PC-9 (cell line): ENCODE measurements at regions not wholly inside any gene's neighbourhood (a gene's known extent, or its start where the extent isn't known, plus 50 kb on each side); places are given as distances from the start of the nearest gene placed in this dataset.

Experiments
- BruUV-seq: library from RNA; stranded (reverse); fragments of 400-500 nt; replicated peaks from 2 replicates; lab custom pipeline; 2021; lab: Mats Ljungman, UMichigan
- CTCF ChIA-PET: fragments of 300-600 bp; sonication (Branson Sonifier 250); formaldehyde crosslinking; loops from one replicate; lab custom pipeline; 2022; ENCODE audit warnings: antibody characterized with exemption; lab: Charles Lee
- POLR2A ChIA-PET: fragments of 300-600 bp; sonication (Branson Sonifier 250); formaldehyde crosslinking; loops from one replicate; lab custom pipeline; 2022; ENCODE audit warnings: antibody characterized with exemption; ENCODE audit not compliant: unreplicated experiment; lab: Charles Lee
- DNase-seq, 2 experiments: peaks; one replicate each; pipeline versions ENCODE4 v3.0.0 to v3.0.0-alpha.2; 2015 to 2022; ENCODE audit warnings: mixed read lengths in 1 of 2
- H2AFZ ChIP-seq: fragments of 200-600 bp; sonication (generic); 2 replicates; pipeline ENCODE4 v1.8.1; 2017; ENCODE audit warnings: antibody characterized with exemption
- H3F3A ChIP-seq: fragments of 200-600 bp; sonication (generic); 2 replicates; pipeline ENCODE4 v1.8.1; 2017; ENCODE audit warnings: antibody characterized with exemption, mild to moderate bottlenecking, low read depth; ENCODE audit not compliant: insufficient read depth
- H3K27ac ChIP-seq: fragments of 200-600 bp; sonication (generic); 2 replicates; pipeline ENCODE4 v1.6.1; 2016; ENCODE audit warnings: mixed run types
- H3K27me3 ChIP-seq: fragments of 200-600 bp; sonication (generic); 2 replicates; pipeline ENCODE4 v1.6.1; 2016; ENCODE audit warnings: low read depth, mixed run types; ENCODE audit not compliant: insufficient read depth
- H3K36me3 ChIP-seq: fragments of 200-600 bp; sonication (generic); 2 replicates; pipeline ENCODE4 v1.6.1; 2016; ENCODE audit warnings: low read depth, mixed run types
- H3K4me1 ChIP-seq: fragments of 200-600 bp; sonication (generic); replicated peaks from 2 replicates; pipeline ENCODE4 v1.6.1; 2016; ENCODE audit warnings: mixed run types; ENCODE audit not compliant: insufficient read depth
- H3K4me2 ChIP-seq: fragments of 200-600 bp; sonication (generic); 2 replicates; pipeline ENCODE4 v1.6.1; 2017; ENCODE audit warnings: mixed run types
- H3K4me3 ChIP-seq: fragments of 200-600 bp; sonication (generic); 2 replicates; pipeline ENCODE4 v1.6.1; 2016; ENCODE audit warnings: mixed run types
- H3K79me2 ChIP-seq: fragments of 200-600 bp; sonication (generic); 2 replicates; pipeline ENCODE4 v1.6.1; 2017; ENCODE audit warnings: low read depth, mixed run types
- H3K9me2 ChIP-seq: fragments of 200-600 bp; sonication (generic); 2 replicates; pipeline ENCODE4 v1.8.1; 2017; ENCODE audit warnings: mild to moderate bottlenecking; ENCODE audit not compliant: insufficient read depth
- H3K9me3 ChIP-seq: fragments of 200-600 bp; sonication (generic); 2 replicates; pipeline ENCODE4 v1.8.1; 2016; ENCODE audit warnings: low read depth; ENCODE audit not compliant: insufficient read depth
- H4K20me1 ChIP-seq: fragments of 200-600 bp; sonication (generic); 2 replicates; pipeline ENCODE4 v1.8.1; 2017; ENCODE audit not compliant: insufficient read depth
- CTCF ChIP-seq: fragments of 200-600 bp; sonication (generic); conservative IDR thresholded peaks from 2 replicates; pipeline ENCODE4 v1.6.1; 2017; ENCODE audit warnings: mixed run types, antibody characterized with exemption, mild to moderate bottlenecking, moderate library complexity
- EZH2 ChIP-seq: fragments of 200-600 bp; sonication (generic); IDR thresholded peaks from 2 replicates; pipeline ENCODE4 v1.8.0; 2017; ENCODE audit warnings: antibody characterized with exemption, low read depth
- intact Hi-C: fragments of 100-400 bp; cut with micrococcal nuclease; formaldehyde crosslinking; loops from one replicate; pipeline ENCODE4 v1.10.0; 2022; ENCODE audit not compliant: unreplicated experiment

- intact Hi-C loops, result no loop called here
- no peak overlapping the region for H2AFZ ChIP-seq
- no peaks in the 10 kb centered on the region for H3K27me3 ChIP-seq
- no peak overlapping the region for H3K4me3 ChIP-seq
- TF ChIP-seq EZH2 (no peak), CTCF (no peak)
- ChIA-PET POLR2A (no interaction called here), CTCF (no interaction called here)
- no peaks in the 10 kb centered on the region for H3K9me2 ChIP-seq
- DNase-seq, result no peak
- H4K20me1 ChIP-seq, result no peaks in the 10 kb centered on the region
- H3K4me2 ChIP-seq, result no peak overlapping the region
- H3K36me3 ChIP-seq, result no peaks in the 10 kb centered on the region
- no peaks in the 10 kb centered on the region for H3K79me2 ChIP-seq
- peaks cover 3% of the 10 kb centered on the region; the same call in 1 of the 2 replicates for H3K4me1 ChIP-seq
- H3K27ac ChIP-seq, result no peak overlapping the region
- no peaks in the 10 kb centered on the region for H3K9me3 ChIP-seq
- no peaks in the 10 kb centered on the region for H3F3A ChIP-seq
- BruUV-seq, result no TSS peak
Measured at GRCh38 chr12:47328831-47329545, 249.2 kb upstream of the AMIGO2 start.

GRCh38 chr12:47326190-47326589, 246.4 kb upstream of the AMIGO2 start:
- ChIA-PET POLR2A (no interaction called here), CTCF (no interaction called here)
- Histone ChIP-seq H3K4me3 (no peak overlapping the region), H4K20me1 (no peaks in the 10 kb centered on the region), H3F3A (no peaks in the 10 kb centered on the region), H2AFZ (no peak overlapping the region), H3K9me3 (no peaks in the 10 kb centered on the region; the same call in 1 of the 2 replicates), H3K4me1 (peaks cover 3% of the 10 kb centered on the region; the same call in 1 of the 2 replicates), H3K36me3 (no peaks in the 10 kb centered on the region), H3K27ac (no peak overlapping the region), H3K9me2 (no peaks in the 10 kb centered on the region), H3K4me2 (no peak overlapping the region), H3K79me2 (no peaks in the 10 kb centered on the region), H3K27me3 (no peaks in the 10 kb centered on the region)
- intact Hi-C loops, result no loop called here
- BruUV-seq, result no TSS peak
- no peak for DNase-seq
- TF ChIP-seq CTCF (no peak), EZH2 (no peak)

- DNase-seq, result no peak
- no peaks in the 10 kb centered on the region for H3K27me3 ChIP-seq
- no peaks in the 10 kb centered on the region for H3F3A ChIP-seq
- H3K79me2 ChIP-seq, result no peaks in the 10 kb centered on the region
- TF ChIP-seq EZH2 (no peak), CTCF (no peak)
- no peaks in the 10 kb centered on the region for H4K20me1 ChIP-seq
- no peaks in the 10 kb centered on the region for H3K9me2 ChIP-seq
- H3K4me3 ChIP-seq, result no peak overlapping the region
- H3K4me1 ChIP-seq, result no peaks in the 10 kb centered on the region
- intact Hi-C loops, result no loop called here
- POLR2A ChIA-PET, result no interaction called here
- H2AFZ ChIP-seq, result no peak overlapping the region
- no peaks in the 10 kb centered on the region; the same call in 1 of the 2 replicates for H3K9me3 ChIP-seq
- H3K4me2 ChIP-seq, result no peak overlapping the region
- no peaks in the 10 kb centered on the region for H3K36me3 ChIP-seq
- no TSS peak for BruUV-seq
- no peak overlapping the region for H3K27ac ChIP-seq
- CTCF ChIA-PET, result interaction anchor here (0.7 kb wide), 1 partner anchor 26 kb away, joined by 3 read pairs; no protein-coding TSS in a partner anchor
Measured at GRCh38 chr12:47323802-47324201, 244.0 kb upstream of the AMIGO2 start.
